CD4-positive, alpha-beta T cell treated with Interferon alpha-2 for 1 hour (primary cell): ENCODE measurements at regions not wholly inside any gene's neighbourhood (a gene's known extent, or its start where the extent isn't known, plus 50 kb on each side); places are given as distances from the start of the nearest gene placed in this dataset.

ENCODE experiments used
- DNase-seq, 2 donors: peaks; one replicate each; pipeline ENCODE4 v3.0.0-alpha.2; 2020 to 2022

DNA sequence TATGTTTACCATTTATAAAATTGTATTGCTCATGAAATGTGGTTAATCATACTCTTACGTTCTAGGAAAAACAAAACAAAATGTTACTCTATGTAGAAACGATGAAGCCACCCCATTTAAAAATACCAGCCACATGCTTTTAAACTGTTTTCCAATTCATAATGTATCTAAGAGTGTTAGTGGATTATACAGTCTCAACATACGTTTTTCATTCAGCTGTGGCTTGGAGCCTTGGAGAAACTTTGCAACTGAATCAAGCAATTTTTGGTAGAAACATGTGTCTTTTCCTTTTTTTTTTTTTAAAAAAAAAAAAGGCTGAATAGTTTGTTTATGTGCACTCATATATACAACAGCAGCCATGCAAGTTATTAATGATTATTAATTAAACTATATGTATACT is 378.0 kb upstream of the SEMA3D start:
- DNase-seq: no peak

DNA sequence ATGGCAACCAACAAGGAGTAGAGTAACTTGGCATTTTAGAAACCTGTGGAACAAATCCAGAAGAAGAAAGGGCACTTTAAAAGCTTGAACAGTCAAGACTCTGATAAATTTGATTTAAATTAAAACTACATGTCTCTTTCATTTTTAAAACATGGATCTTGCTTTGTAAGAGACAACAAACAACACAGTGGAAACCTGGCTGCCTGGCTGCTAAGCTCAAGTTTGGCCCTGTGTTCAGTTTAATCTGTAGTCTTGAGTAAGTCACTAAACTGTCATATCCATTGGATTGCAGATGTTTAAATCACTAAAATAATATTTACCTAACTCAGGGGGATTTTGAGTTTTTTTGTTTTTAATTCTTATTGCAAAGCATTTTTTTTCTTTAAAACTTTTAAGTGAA is 374.9 kb upstream of the SEMA3D start:
- DNase-seq: no peak

GRCh38 chr7:85554236-85555178 is 367.7 kb upstream of the SEMA3D start:
- peak; percentile 1 to 21 for DNase-seq

- no peak for DNase-seq
Measured at GRCh38 chr7:85535974-85536729, 349.3 kb upstream of the SEMA3D start.

- DNase-seq: no peak
Measured at GRCh38 chr7:85529831-85530230, 343.0 kb upstream of the SEMA3D start.

DNA sequence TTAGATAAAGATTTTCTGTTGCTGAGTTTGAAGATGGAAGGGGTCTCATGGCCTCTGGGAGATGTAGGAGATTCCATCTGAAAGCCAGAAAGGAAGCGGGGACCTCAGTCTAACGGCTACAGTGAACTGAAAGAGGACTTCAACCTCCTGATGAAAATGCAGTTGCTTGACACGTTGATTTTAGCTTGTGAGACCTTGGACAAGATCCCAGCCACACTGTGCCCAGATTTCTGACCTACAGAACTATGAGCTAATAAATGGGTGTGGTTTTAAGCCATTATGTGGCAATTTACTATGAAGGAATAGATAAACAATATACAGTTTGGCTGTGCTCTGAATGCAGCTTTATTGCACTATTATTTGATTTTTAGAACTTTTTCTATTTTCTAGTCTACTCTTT is 342.3 kb upstream of the SEMA3D start:
- no peak for DNase-seq

GRCh38 chr7:85528581-85528980 is 341.7 kb upstream of the SEMA3D start:
- no peak for DNase-seq

DNA sequence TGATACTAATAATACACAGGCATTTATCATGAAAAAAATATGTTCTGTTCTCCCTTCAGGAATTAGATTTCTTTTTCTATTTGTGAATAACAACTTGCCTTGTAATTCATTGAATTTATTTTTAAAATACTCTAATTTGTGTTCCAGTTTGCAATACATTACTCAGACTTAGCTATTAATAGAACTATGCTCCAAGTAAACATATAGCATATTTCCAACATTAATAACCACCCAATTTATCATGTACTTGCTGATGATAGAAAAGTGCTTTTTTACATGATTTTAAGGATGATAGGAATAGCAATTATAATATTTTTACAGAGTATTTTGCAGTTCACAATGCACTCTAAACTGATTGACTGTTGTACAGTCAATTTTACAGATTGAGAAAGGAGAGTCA is 338.8 kb upstream of the SEMA3D start:
- DNase-seq: no peak

DNA sequence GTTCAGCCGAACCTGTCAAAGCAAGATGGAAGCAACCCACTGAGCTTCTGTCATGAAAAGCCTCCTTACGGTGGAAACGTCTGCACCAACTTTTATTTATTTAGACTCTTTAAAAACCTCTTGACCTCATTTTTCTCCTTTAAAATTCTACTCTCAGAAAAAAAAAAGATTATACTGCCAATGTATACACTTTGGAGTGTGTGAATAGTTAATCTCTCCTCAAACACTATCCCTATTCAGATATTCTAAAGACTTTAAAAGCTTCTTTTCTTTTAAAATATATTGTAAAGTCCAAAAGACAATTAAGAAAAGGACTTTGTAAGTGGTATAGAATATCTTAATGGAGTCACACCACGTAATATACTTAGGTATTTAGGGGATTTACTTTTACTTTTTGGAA is 335.2 kb upstream of the SEMA3D start:
- no peak for DNase-seq

- DNase-seq: no peak
Measured at GRCh38 chr7:85521108-85521694, 334.3 kb upstream of the SEMA3D start.

GRCh38 chr7:85520175-85520574 is 333.3 kb upstream of the SEMA3D start:
- no peak for DNase-seq

- no peak for DNase-seq
Measured at GRCh38 chr7:85516675-85517074, 329.8 kb upstream of the SEMA3D start.

- no peak for DNase-seq
Measured at GRCh38 chr7:85512790-85513189, 325.9 kb upstream of the SEMA3D start.

GRCh38 chr7:85510287-85510686 is 323.4 kb upstream of the SEMA3D start:
- DNase-seq: no peak

- DNase-seq: no peak
Measured at GRCh38 chr7:85509476-85509875, 322.6 kb upstream of the SEMA3D start.

- DNase-seq: no peak
Measured at GRCh38 chr7:85508642-85509410, 322.0 kb upstream of the SEMA3D start.

DNA sequence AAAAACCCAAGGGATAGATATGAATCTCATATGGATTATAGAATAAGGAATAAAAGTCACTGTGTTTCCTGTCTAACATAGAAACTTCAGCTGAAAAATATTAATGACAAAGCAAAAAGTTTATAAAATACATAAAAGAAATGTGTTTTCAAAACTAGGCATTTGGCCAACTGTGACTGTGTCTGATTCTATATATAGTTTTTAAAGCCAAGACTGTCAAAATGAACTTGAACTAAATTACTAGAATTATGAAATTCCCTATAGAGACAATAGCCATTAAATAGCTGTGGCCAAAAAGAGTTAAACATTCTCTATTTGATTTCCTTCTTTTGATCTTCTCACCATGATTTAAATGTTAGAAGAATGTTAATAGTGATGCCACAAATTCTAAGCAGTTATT is 311.2 kb upstream of the SEMA3D start:
- no peak for DNase-seq

- DNase-seq: no peak
Measured at GRCh38 chr7:85489498-85489897, 302.6 kb upstream of the SEMA3D start.

DNA sequence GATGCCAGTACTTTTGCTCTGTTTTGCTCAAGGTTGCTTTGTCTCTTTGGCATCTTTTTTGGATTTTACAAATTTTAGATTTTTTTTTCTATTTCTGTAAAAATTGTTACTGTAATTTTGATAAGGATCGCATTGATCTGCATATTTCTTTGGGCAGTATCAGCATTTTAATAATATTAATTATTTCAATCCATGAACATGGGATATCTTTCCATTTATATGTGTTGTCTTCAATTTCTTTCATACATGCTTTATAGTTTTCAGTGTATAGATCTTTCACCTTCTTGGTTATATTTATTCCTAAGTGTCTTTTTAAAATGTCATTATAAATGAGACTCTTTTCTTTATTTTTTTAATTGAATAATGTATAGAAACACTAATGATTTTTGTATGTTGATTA is 301.6 kb upstream of the SEMA3D start:
- no peak for DNase-seq

DNA sequence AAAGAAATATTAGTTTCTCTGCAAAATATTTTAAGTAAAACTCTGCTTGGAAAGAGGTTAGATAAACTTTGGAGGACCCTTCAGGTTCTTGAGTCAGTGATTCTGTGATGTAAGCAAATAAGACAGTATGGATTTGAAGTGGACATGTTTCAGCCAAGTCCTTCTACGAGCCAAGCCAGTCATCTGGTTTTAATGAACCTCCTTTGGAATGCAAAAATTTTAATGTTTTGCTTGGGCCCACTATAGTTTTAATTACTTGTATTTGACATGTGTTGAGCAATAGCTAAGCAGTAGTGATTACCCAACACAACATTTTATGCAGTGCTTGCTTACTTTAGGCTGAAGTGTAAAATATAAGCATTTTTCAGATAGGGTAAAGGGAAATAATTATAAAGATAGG is 296.3 kb upstream of the SEMA3D start:
- DNase-seq: no peak

GRCh38 chr7:85480666-85481065 is 293.8 kb upstream of the SEMA3D start:
- DNase-seq: no peak

GRCh38 chr7:85479918-85480643 is 293.2 kb upstream of the SEMA3D start:
- no peak for DNase-seq
